NOMO-1 treated with DMSO at 0.1 percent for 48 hours (cell line): ENCODE measurements at regions not wholly inside any gene's neighbourhood (a gene's known extent, or its start where the extent isn't known, plus 50 kb on each side); places are given as distances from the start of the nearest gene placed in this dataset.
"Not testable (repeated sequence)": the region's sequence is repeated elsewhere in the genome, so short reads cannot be mapped to it uniquely, and the experiment has no call there.

Source experiments
- DNase-seq: peaks from one replicate; lab custom pipeline; 2025; ENCODE audit not compliant: unreplicated experiment; lab: John Stamatoyannopoulos, UW

GRCh38 chr20:55540013-55540412, 465.3 kb downstream of the CBLN4 start:
- DNase-seq, result no peak

- no peak for DNase-seq
Measured at GRCh38 chr20:55538261-55538908, 466.9 kb downstream of the CBLN4 start.

- no peak for DNase-seq
Measured at GRCh38 chr20:55535366-55535765, 470.0 kb downstream of the CBLN4 start.

GRCh38 chr20:55533632-55534031, 471.7 kb downstream of the CBLN4 start:
- no peak for DNase-seq

- no peak for DNase-seq
Measured at GRCh38 chr20:55530763-55531162, 474.6 kb downstream of the CBLN4 start.

GRCh38 chr20:55528482-55528881, 476.8 kb downstream of the CBLN4 start:
- no peak for DNase-seq

GRCh38 chr20:55522296-55522815, 483.0 kb downstream of the CBLN4 start:
- DNase-seq, result no peak

GRCh38 chr20:55517584-55517983, 487.7 kb downstream of the CBLN4 start:
- DNase-seq, result not testable (repeated sequence)

GRCh38 chr20:55515832-55516231, 489.5 kb downstream of the CBLN4 start:
- no peak for DNase-seq

- DNase-seq, result no peak
Measured at GRCh38 chr20:55514531-55514930, 490.8 kb downstream of the CBLN4 start.

- no peak for DNase-seq
Measured at GRCh38 chr20:55513954-55514353, 491.4 kb downstream of the CBLN4 start.

GRCh38 chr20:55500130-55500529, 505.2 kb downstream of the CBLN4 start:
- no peak for DNase-seq

GRCh38 chr20:55488593-55488992, 516.7 kb downstream of the CBLN4 start:
- DNase-seq, result no peak

GRCh38 chr20:55478724-55479450, 526.4 kb downstream of the CBLN4 start:
- DNase-seq, result no peak

- DNase-seq, result no peak
Measured at GRCh38 chr20:55472704-55473103, 532.6 kb downstream of the CBLN4 start.

- no peak for DNase-seq
Measured at GRCh38 chr20:55471052-55472006, 534.0 kb downstream of the CBLN4 start.

GRCh38 chr20:55469074-55469473, 536.2 kb downstream of the CBLN4 start:
- DNase-seq, result no peak

- DNase-seq, result no peak
Measured at GRCh38 chr20:55461519-55461918, 543.8 kb downstream of the CBLN4 start.

GRCh38 chr20:55456316-55456940, 548.9 kb downstream of the CBLN4 start:
- no peak for DNase-seq

GRCh38 chr20:55449091-55449490, 556.2 kb downstream of the CBLN4 start:
- DNase-seq, result no peak

- DNase-seq, result no peak
Measured at GRCh38 chr20:55446301-55446700, 559.0 kb downstream of the CBLN4 start.
